Fibroblast of lung (primary cell): ENCODE measurements at regions not wholly inside any gene's neighbourhood (a gene's known extent, or its start where the extent isn't known, plus 50 kb on each side); places are given as distances from the start of the nearest gene placed in this dataset.

Experiments
- DNase-seq, 2 donors: peaks; one replicate each; pipeline versions ENCODE4 v3.0.0 to v3.0.0-alpha.2; 2010; ENCODE audit warnings: low read depth in 2 of 2
- H2AFZ ChIP-seq: 2 replicates; pipeline ENCODE4 v1.5.1; 2012; ENCODE audit warnings: low read length, control low read depth, inconsistent platforms
- H3K27ac ChIP-seq: 2 replicates; pipeline ENCODE4 v1.5.1; 2011; ENCODE audit warnings: low read length, control low read depth; ENCODE audit not compliant: insufficient read depth
- H3K27me3 ChIP-seq: 2 replicates; pipeline ENCODE4 v1.5.1; 2011; ENCODE audit warnings: mild to moderate bottlenecking, low read length; ENCODE audit not compliant: control insufficient read depth, insufficient read depth
- H3K36me3 ChIP-seq: 2 replicates; pipeline ENCODE4 v1.5.1; 2011; ENCODE audit warnings: low read length; ENCODE audit not compliant: control insufficient read depth, insufficient read depth
- H3K4me1 ChIP-seq: 2 replicates; pipeline ENCODE4 v1.5.1; 2011; ENCODE audit warnings: low read length; ENCODE audit not compliant: control insufficient read depth, insufficient read depth; ENCODE audit errors: extremely low read depth
- H3K4me2 ChIP-seq: 2 replicates; pipeline ENCODE4 v1.5.1; 2011; ENCODE audit warnings: low read length, control low read depth; ENCODE audit not compliant: insufficient read depth; ENCODE audit errors: extremely low read depth
- H3K4me3 ChIP-seq, 4 experiments: fragments of 200-600 bp in 1 of 4; sonication (generic) in 1 of 4; replicated peaks in 1 of 4; 2 replicates each; pipeline ENCODE4 v1.5.1; 2011 to 2016; ENCODE audit warnings: low read length in 4 of 4, low read depth in 3 of 4, mild to moderate bottlenecking in 3 of 4, control low read depth in 2 of 4, inconsistent platforms in 1 of 4, mixed read lengths in 1 of 4; ENCODE audit not compliant: insufficient read depth in 1 of 4; ENCODE audit errors: control extremely low read depth in 1 of 4
- H3K79me2 ChIP-seq: 2 replicates; pipeline ENCODE4 v1.5.1; 2012; ENCODE audit warnings: mild to moderate bottlenecking, low read length, inconsistent platforms; ENCODE audit not compliant: control insufficient read depth, insufficient read depth
- H3K9ac ChIP-seq: 2 replicates; pipeline ENCODE4 v1.5.1; 2011; ENCODE audit warnings: mild to moderate bottlenecking, low read length, control low read depth; ENCODE audit not compliant: insufficient read depth
- H3K9me3 ChIP-seq: 2 replicates; pipeline ENCODE4 v1.5.1; 2012; ENCODE audit warnings: low read depth, low read length; ENCODE audit not compliant: control insufficient read depth, insufficient read depth
- H4K20me1 ChIP-seq: 2 replicates; pipeline ENCODE4 v1.5.1; 2011; ENCODE audit warnings: low read length; ENCODE audit not compliant: control insufficient read depth, insufficient read depth; ENCODE audit errors: extremely low read depth
- CTCF ChIP-seq, 2 donors: IDR thresholded peaks in 1 of 2; conservative IDR thresholded peaks in 1 of 2; 1 replicate in 1 of 2; 2 replicates in 1 of 2; pipeline ENCODE4 v1.5.1; 2011 to 2012; ENCODE audit warnings: low read length in 2 of 2, control low read depth in 1 of 2, inconsistent platforms in 1 of 2, low read depth in 1 of 2, mild to moderate bottlenecking in 1 of 2
- EZH2 ChIP-seq: IDR thresholded peaks from 2 replicates; pipeline ENCODE4 v1.5.1; 2012; ENCODE audit warnings: low read length, control low read depth, mild to moderate bottlenecking; ENCODE audit errors: missing control alignments

- no peak for DNase-seq
- H3K27me3 ChIP-seq: no peaks in the 10 kb centered on the region
These were observed 1706.7 kb downstream of the HACE1 start for GRCh38 chr6:103153016-103153415.

GRCh38 chr6:103142902-103143301, 1716.8 kb downstream of the HACE1 start:
- Histone ChIP-seq H3K4me2 (no peak overlapping the region), H2AFZ (no peak overlapping the region), H3K9me3 (no peaks in the 10 kb centered on the region), H3K9ac (no peak overlapping the region), H3K27ac (no peak overlapping the region), H3K4me1 (no peaks in the 10 kb centered on the region), H3K79me2 (no peaks in the 10 kb centered on the region), H3K36me3 (no peaks in the 10 kb centered on the region), H3K4me3 (no peak overlapping the region), H4K20me1 (no peaks in the 10 kb centered on the region), H3K27me3 (no peaks in the 10 kb centered on the region)
- TF ChIP-seq EZH2: no peak
- no peak for TF ChIP-seq CTCF (conservative IDR thresholded peaks at IDR 0.05 in 1 of 2, IDR thresholded peaks at IDR 0.05 in 1 of 2; ENCODE audit: low read depth in 1 of 2, low read length in 2 of 2)
- no peak for DNase-seq

More at GRCh38 chr6:103153016-103153415, 1706.7 kb downstream of the HACE1 start:
- Histone ChIP-seq H3K4me2 (no peak overlapping the region), H3K36me3 (no peaks in the 10 kb centered on the region), H2AFZ (no peak overlapping the region), H3K9me3 (no peaks in the 10 kb centered on the region), H3K9ac (no peak overlapping the region), H3K27ac (no peak overlapping the region), H3K79me2 (no peaks in the 10 kb centered on the region), H3K4me3 (no peak overlapping the region), H3K4me1 (no peaks in the 10 kb centered on the region), H4K20me1 (no peaks in the 10 kb centered on the region)
- no peak for TF ChIP-seq EZH2
- TF ChIP-seq CTCF (conservative IDR thresholded peaks at IDR 0.05 in 1 of 2, IDR thresholded peaks at IDR 0.05 in 1 of 2; ENCODE audit: low read depth in 1 of 2, low read length in 2 of 2): no peak

- Histone ChIP-seq H2AFZ (no peak overlapping the region), H3K27me3 (no peaks in the 10 kb centered on the region), H3K9ac (no peak overlapping the region)
These were observed 1719.3 kb downstream of the HACE1 start for GRCh38 chr6:103140308-103141027.

More at GRCh38 chr6:103140308-103141027, 1719.3 kb downstream of the HACE1 start:
- Histone ChIP-seq H3K9me3 (no peaks in the 10 kb centered on the region), H3K36me3 (no peaks in the 10 kb centered on the region), H4K20me1 (no peaks in the 10 kb centered on the region), H3K4me3 (no peak overlapping the region), H3K4me1 (no peaks in the 10 kb centered on the region), H3K79me2 (no peaks in the 10 kb centered on the region), H3K4me2 (no peak overlapping the region), H3K27ac (no peak overlapping the region)
- DNase-seq: no peak
- TF ChIP-seq EZH2: no peak
- TF ChIP-seq CTCF (conservative IDR thresholded peaks at IDR 0.05 in 1 of 2, IDR thresholded peaks at IDR 0.05 in 1 of 2; ENCODE audit: low read depth in 1 of 2, low read length in 2 of 2): no peak
